SK-N-SH (cell line): ENCODE measurements at regions not wholly inside any gene's neighbourhood (a gene's known extent, or its start where the extent isn't known, plus 50 kb on each side); places are given as distances from the start of the nearest gene placed in this dataset.

Source experiments
- CTCF ChIA-PET: fragments of 300-600, 350-600 bp; formaldehyde crosslinking; extraction: SDS; loops from one replicate; lab custom pipeline; 2021; lab: Yijun Ruan, JAX
- POLR2A ChIA-PET: fragments of 350-600 bp; sonication (Branson Sonifier 250); formaldehyde crosslinking; extraction: SDS; loops from one replicate; lab custom pipeline; 2020; ENCODE audit warnings: antibody characterized with exemption, inconsistent platforms; lab: Yijun Ruan, JAX
- DNase-seq: peaks from one replicate; pipeline ENCODE4 v3.0.0; 2012
- H2AFZ ChIP-seq: fragments of 200-600 bp; sonication (generic); 2 replicates; pipeline ENCODE4 v1.8.1; 2016; ENCODE audit warnings: antibody characterized with exemption, mild to moderate bottlenecking, low read depth
- H3F3A ChIP-seq: fragments of 200-600 bp; sonication (generic); replicated peaks from 2 replicates; pipeline ENCODE3; 2016; ENCODE audit warnings: antibody characterized with exemption, mild to moderate bottlenecking; ENCODE audit not compliant: insufficient read depth
- H3K27ac ChIP-seq, 2 experiments: fragments of 200-500 bp in 1 of 2; fragments of 200-600 bp in 1 of 2; sonication (Bioruptor generic) in 1 of 2; sonication (generic), shearing (Covaris generic) in 1 of 2; 2 replicates each; pipeline versions ENCODE4 v1.5.1 to v1.6.1; 2014 to 2016; ENCODE audit warnings: low read depth in 2 of 2, inconsistent platforms in 1 of 2, low read length in 1 of 2, mild to moderate bottlenecking in 1 of 2, mixed read lengths in 1 of 2
- H3K27me3 ChIP-seq: fragments of 200-600 bp; sonication (generic), shearing (Covaris generic); 2 replicates; pipeline ENCODE4 v1.6.1; 2016; ENCODE audit warnings: mixed run types; ENCODE audit not compliant: insufficient read depth
- H3K36me3 ChIP-seq, 2 experiments: fragments of 200-500 bp in 1 of 2; fragments of 200-600 bp in 1 of 2; sonication (Bioruptor generic) in 1 of 2; sonication (generic) in 1 of 2; replicated peaks in 1 of 2; 2 replicates each; pipeline versions ENCODE3 to v1.5.1; 2014 to 2016; ENCODE audit warnings: low read length in 1 of 2, mild to moderate bottlenecking in 1 of 2; ENCODE audit not compliant: insufficient read depth in 2 of 2, control insufficient read depth in 1 of 2
- H3K4me1 ChIP-seq, 2 experiments: fragments of 200-500 bp in 1 of 2; fragments of 200-600 bp in 1 of 2; sonication (Bioruptor generic) in 1 of 2; sonication (generic), shearing (Covaris generic) in 1 of 2; 2 replicates each; pipeline versions ENCODE4 v1.5.1 to v1.6.1; 2014 to 2016; ENCODE audit warnings: low read depth in 1 of 2, low read length in 1 of 2, mixed run types in 1 of 2; ENCODE audit not compliant: insufficient read depth in 2 of 2, control insufficient read depth in 1 of 2
- H3K4me2 ChIP-seq: fragments of 200-600 bp; sonication (generic), shearing (Covaris generic); 2 replicates; pipeline ENCODE4 v1.6.1; 2017; ENCODE audit warnings: mixed run types
- H3K4me3 ChIP-seq, 2 experiments: fragments of 200-500 bp in 1 of 2; fragments of 200-600 bp in 1 of 2; sonication (Bioruptor generic) in 1 of 2; sonication (generic), shearing (Covaris generic) in 1 of 2; 2 replicates each; pipeline versions ENCODE4 v1.5.1 to v1.8.1; 2014 to 2016; ENCODE audit warnings: low read depth in 2 of 2, inconsistent platforms in 1 of 2, low read length in 1 of 2, mild to moderate bottlenecking in 1 of 2, mixed read lengths in 1 of 2, moderate library complexity in 1 of 2
- H3K79me2 ChIP-seq: fragments of 200-600 bp; sonication (generic); 2 replicates; pipeline ENCODE4 v1.8.1; 2017; ENCODE audit warnings: mild to moderate bottlenecking; ENCODE audit not compliant: insufficient read depth
- H3K9ac ChIP-seq: fragments of 200-600 bp; sonication (generic); 2 replicates; pipeline ENCODE4 v1.6.1; 2017; ENCODE audit warnings: mixed run types
- H3K9me2 ChIP-seq: fragments of 200-600 bp; sonication (generic); 2 replicates; pipeline ENCODE4 v1.6.1; 2017; ENCODE audit warnings: mixed run types
- H3K9me3 ChIP-seq: fragments of 200-600 bp; sonication (generic); 2 replicates; pipeline ENCODE4 v1.6.1; 2017; ENCODE audit warnings: mixed run types, mild to moderate bottlenecking, moderate library complexity
- H4K20me1 ChIP-seq: fragments of 200-600 bp; sonication (generic); 2 replicates; pipeline ENCODE4 v1.6.1; 2017; ENCODE audit warnings: mild to moderate bottlenecking, mixed run types; ENCODE audit not compliant: insufficient read depth
- EP300 ChIP-seq, 2 experiments: IDR thresholded peaks; 2 replicates each; pipeline versions ENCODE4 v1.4.0 to v1.6.1; 2012; ENCODE audit warnings: borderline replicate concordance in 1 of 2, low read depth in 1 of 2, low read length in 1 of 2
- FOSL2 ChIP-seq: IDR thresholded peaks from 2 replicates; pipeline ENCODE4 v1.4.0; 2012; ENCODE audit warnings: low read depth, mild to moderate bottlenecking, moderate library complexity, borderline replicate concordance
- FOXJ3 ChIP-seq: sonication (generic); formaldehyde crosslinking; IDR thresholded peaks from 2 replicates; pipeline ENCODE4 v1.5.1; 2020; ENCODE audit warnings: mild to moderate bottlenecking, missing genetic modification reagents
- GABPA ChIP-seq: IDR thresholded peaks from 2 replicates; pipeline ENCODE4 v1.4.0; 2012; ENCODE audit warnings: low read depth, mild to moderate bottlenecking
- MAX ChIP-seq: IDR thresholded peaks from 2 replicates; pipeline ENCODE4 v1.4.0; 2012; ENCODE audit warnings: low read depth
- MEF2A ChIP-seq: IDR thresholded peaks from 2 replicates; pipeline ENCODE4 v1.4.0; 2012; ENCODE audit warnings: low read depth, borderline replicate concordance
- NFIC ChIP-seq: IDR thresholded peaks from 2 replicates; pipeline ENCODE4 v1.4.0; 2012; ENCODE audit warnings: borderline replicate concordance
- POLR2AphosphoS5 ChIP-seq: IDR thresholded peaks from 2 replicates; pipeline ENCODE4 v1.6.1; 2012; ENCODE audit warnings: low read depth, low read length
- RAD21 ChIP-seq: IDR thresholded peaks from 2 replicates; pipeline ENCODE4 v1.6.1; 2012; ENCODE audit warnings: mild to moderate bottlenecking, low read length
- RCOR1 ChIP-seq: fragments of 150-350 bp; IDR thresholded peaks from 2 replicates; pipeline ENCODE4 v1.6.1; 2017; ENCODE audit warnings: antibody characterized with exemption, low read length
- RFX5 ChIP-seq: IDR thresholded peaks from 2 replicates; pipeline ENCODE4 v1.6.1; 2012; ENCODE audit warnings: mild to moderate bottlenecking, improper control_type of control experiment, low read length
- SIN3A ChIP-seq: IDR thresholded peaks from 2 replicates; pipeline ENCODE4 v1.6.1; 2012; ENCODE audit warnings: low read depth, mild to moderate bottlenecking, low read length, moderate library complexity, borderline replicate concordance
- SMC3 ChIP-seq: IDR thresholded peaks from 2 replicates; pipeline ENCODE4 v1.6.1; 2012; ENCODE audit warnings: low read depth, low read length, improper control_type of control experiment
- TAF1 ChIP-seq: IDR thresholded peaks from 2 replicates; pipeline ENCODE4 v1.6.1; 2012; ENCODE audit warnings: low read depth, mild to moderate bottlenecking, low read length, moderate library complexity, borderline replicate concordance
- TCF12 ChIP-seq: IDR thresholded peaks from 2 replicates; pipeline ENCODE4 v1.4.0; 2012
- TEAD4 ChIP-seq: IDR thresholded peaks from 2 replicates; pipeline ENCODE4 v1.4.0; 2012; ENCODE audit warnings: mild to moderate bottlenecking, borderline replicate concordance; ENCODE audit not compliant: insufficient read depth
- USF2 ChIP-seq: fragments of 150-350 bp; IDR thresholded peaks from 2 replicates; pipeline ENCODE4 v1.6.1; 2017; ENCODE audit warnings: antibody characterized with exemption, low read length, low read depth, borderline replicate concordance
- YY1 ChIP-seq: IDR thresholded peaks from 2 replicates; pipeline ENCODE4 v1.4.0; 2012; ENCODE audit warnings: low read depth, mild to moderate bottlenecking
- WGBS: methylation state at CpG from one replicate; pipeline ENCODE4 v1.1.6; 2017; ENCODE audit warnings: low lambda C conversion rate; 5-methylcytosine and 5-hydroxymethylcytosine counted together
- TF ChIP-seq, protein P1 (sequence below): IDR thresholded peaks from 2 replicates; pipeline ENCODE4 v1.4.0; 2012; ENCODE audit warnings: low read depth, borderline replicate concordance
- TF ChIP-seq, protein P2 (sequence below): fragments of 200-600 bp; sonication (generic); IDR thresholded peaks from 2 replicates; pipeline ENCODE4 v1.6.1; 2017; ENCODE audit warnings: antibody characterized with exemption, mild to moderate bottlenecking, moderate library complexity

- no peaks in the 10 kb centered on the region for H4K20me1 ChIP-seq
- 55% methylated on average over 16 of the region's 22 CpGs for WGBS
- H3K9ac ChIP-seq, result no peak overlapping the region
- TF ChIP-seq USF2 (no peak), FOSL2 (no peak), GABPA (no peak), EP300 (IDR thresholded peaks at IDR 0.05; ENCODE audit: borderline replicate concordance in 1 of 2, low read depth in 1 of 2, low read length in 1 of 2) (no peak), MEF2A (no peak), SMC3 (no peak), POLR2AphosphoS5 (no peak), RCOR1 (no peak), TCF12 (no peak), RFX5 (no peak), RAD21 (no peak), TAF1 (no peak), FOXJ3 (CRISPR knock-in tag) (no peak)
- TF ChIP-seq, protein P1, sequence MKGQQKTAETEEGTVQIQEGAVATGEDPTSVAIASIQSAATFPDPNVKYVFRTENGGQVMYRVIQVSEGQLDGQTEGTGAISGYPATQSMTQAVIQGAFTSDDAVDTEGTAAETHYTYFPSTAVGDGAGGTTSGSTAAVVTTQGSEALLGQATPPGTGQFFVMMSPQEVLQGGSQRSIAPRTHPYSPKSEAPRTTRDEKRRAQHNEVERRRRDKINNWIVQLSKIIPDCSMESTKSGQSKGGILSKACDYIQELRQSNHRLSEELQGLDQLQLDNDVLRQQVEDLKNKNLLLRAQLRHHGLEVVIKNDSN, result no peak
- no peak overlapping the region for H2AFZ ChIP-seq
- H3K4me3 ChIP-seq, result no peak overlapping the region
- no peak overlapping the region for H3K4me2 ChIP-seq
- no peak for DNase-seq
- no peaks in the 10 kb centered on the region for H3K27me3 ChIP-seq
- ChIA-PET CTCF (no interaction called here), POLR2A (no interaction called here)
- no peaks in the 10 kb centered on the region for H3K79me2 ChIP-seq
- no peaks in the 10 kb centered on the region for H3K9me3 ChIP-seq
- H3K9me2 ChIP-seq, result no peaks in the 10 kb centered on the region
- no peaks in the 10 kb centered on the region for H3K4me1 ChIP-seq
- no peak overlapping the region for H3K27ac ChIP-seq
- no peaks in the 10 kb centered on the region for H3F3A ChIP-seq
- H3K36me3 ChIP-seq, result no peaks in the 10 kb centered on the region
Measured at GRCh38 chr9:61665330-61665751, 475.5 kb downstream of the SPATA31A7 start.

DNA sequence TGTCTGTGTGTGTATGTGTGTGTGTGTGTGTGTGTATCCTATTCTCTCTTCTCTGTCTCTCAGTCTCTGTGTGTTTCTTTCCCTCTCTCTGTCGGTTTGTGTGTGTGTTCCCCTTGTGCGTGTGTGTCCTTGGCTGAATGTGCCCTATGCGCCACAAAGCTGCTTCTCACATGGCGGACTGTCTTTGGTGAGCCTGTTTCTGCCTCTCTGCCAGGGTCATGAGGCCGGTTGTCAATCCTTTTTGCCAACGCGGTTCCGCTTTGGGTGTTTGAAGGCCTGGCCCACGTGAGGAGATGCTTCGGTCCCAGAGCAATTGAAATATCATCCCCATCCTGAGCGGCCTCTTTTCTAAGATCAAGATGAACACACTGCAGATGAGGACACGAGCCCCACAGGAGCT lies 476.0 kb downstream of the SPATA31A7 start:
- no peaks in the 10 kb centered on the region for H3K9me3 ChIP-seq
- no peaks in the 10 kb centered on the region for H3K36me3 ChIP-seq
- H3K4me2 ChIP-seq, result no peak overlapping the region
- WGBS, result 68% methylated on average over 11 of the region's 12 CpGs
- CTCF ChIA-PET, result no interaction called here
- no peaks in the 10 kb centered on the region for H3K79me2 ChIP-seq
- H3K4me3 ChIP-seq, result no peak overlapping the region
- DNase-seq, result no peak
- no peak overlapping the region for H3K9ac ChIP-seq
- no peaks in the 10 kb centered on the region for H3K9me2 ChIP-seq
- no peak overlapping the region for H2AFZ ChIP-seq
- TF ChIP-seq TAF1 (no peak), FOSL2 (no peak), POLR2AphosphoS5 (no peak), YY1 (no peak), RCOR1 (no peak), SIN3A (no peak), RFX5 (no peak), USF2 (no peak), MAX (no peak), FOXJ3 (CRISPR knock-in tag) (no peak), MEF2A (no peak), NFIC (no peak), SMC3 (no peak), TEAD4 (no peak)
- TF ChIP-seq, protein P2, sequence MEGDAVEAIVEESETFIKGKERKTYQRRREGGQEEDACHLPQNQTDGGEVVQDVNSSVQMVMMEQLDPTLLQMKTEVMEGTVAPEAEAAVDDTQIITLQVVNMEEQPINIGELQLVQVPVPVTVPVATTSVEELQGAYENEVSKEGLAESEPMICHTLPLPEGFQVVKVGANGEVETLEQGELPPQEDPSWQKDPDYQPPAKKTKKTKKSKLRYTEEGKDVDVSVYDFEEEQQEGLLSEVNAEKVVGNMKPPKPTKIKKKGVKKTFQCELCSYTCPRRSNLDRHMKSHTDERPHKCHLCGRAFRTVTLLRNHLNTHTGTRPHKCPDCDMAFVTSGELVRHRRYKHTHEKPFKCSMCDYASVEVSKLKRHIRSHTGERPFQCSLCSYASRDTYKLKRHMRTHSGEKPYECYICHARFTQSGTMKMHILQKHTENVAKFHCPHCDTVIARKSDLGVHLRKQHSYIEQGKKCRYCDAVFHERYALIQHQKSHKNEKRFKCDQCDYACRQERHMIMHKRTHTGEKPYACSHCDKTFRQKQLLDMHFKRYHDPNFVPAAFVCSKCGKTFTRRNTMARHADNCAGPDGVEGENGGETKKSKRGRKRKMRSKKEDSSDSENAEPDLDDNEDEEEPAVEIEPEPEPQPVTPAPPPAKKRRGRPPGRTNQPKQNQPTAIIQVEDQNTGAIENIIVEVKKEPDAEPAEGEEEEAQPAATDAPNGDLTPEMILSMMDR, result no peak
- no peaks in the 10 kb centered on the region for H3K27me3 ChIP-seq
- POLR2A ChIA-PET, result no interaction called here
- no peaks in the 10 kb centered on the region for H3F3A ChIP-seq
- H3K27ac ChIP-seq, result no peak overlapping the region
- H3K4me1 ChIP-seq, result no peaks in the 10 kb centered on the region
- H4K20me1 ChIP-seq, result no peaks in the 10 kb centered on the region
